DMS79 (cell line): ENCODE measurements at regions not wholly inside any gene's neighbourhood (a gene's known extent, or its start where the extent isn't known, plus 50 kb on each side); places are given as distances from the start of the nearest gene placed in this dataset.

Source experiments
- DNase-seq: peaks from one replicate; lab custom pipeline; 2025; lab: John Stamatoyannopoulos, UW

DNA sequence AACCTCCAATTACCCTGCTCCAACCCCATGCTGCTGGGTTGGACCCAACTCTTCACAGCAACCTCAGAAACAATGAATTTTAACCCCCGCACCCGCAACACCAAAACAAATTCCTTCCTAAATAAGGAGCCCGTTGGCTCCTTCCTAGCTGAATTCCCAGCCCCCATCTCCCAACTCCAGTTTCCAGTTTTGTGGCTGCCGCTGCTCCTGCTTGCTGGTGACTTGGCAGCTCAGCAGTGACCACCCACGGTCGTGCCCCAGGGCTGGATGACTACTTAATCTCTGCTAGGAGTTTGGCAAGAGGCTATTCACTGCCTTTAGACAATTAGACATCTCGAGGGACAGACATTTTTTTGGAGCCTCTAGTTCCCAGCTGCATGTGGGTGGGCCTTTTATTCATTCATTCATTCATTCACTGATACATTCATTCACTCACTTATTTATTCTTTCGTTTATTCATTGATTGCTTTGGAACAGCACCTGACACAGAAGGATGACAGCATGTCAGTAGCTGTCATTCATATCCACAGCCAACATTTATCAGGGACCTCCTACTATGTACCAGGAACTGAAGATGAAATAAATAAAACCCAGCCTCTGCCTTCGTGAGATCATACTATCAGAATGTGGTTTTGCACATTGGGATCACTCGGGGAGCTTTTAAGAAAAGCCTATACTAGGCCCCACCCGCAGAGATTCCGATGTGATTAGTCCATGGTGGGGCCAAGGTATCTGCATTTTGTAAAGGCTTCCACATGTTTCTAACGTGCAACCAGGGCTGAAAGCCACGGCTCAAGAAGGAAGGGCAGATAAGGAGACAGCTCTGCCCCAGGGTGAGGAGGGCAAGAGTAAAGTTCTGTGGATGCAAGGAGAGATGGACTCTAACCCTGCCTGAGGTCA is 256.5 kb downstream of the SHQ1 start:
- DNase-seq = no peak

DNA sequence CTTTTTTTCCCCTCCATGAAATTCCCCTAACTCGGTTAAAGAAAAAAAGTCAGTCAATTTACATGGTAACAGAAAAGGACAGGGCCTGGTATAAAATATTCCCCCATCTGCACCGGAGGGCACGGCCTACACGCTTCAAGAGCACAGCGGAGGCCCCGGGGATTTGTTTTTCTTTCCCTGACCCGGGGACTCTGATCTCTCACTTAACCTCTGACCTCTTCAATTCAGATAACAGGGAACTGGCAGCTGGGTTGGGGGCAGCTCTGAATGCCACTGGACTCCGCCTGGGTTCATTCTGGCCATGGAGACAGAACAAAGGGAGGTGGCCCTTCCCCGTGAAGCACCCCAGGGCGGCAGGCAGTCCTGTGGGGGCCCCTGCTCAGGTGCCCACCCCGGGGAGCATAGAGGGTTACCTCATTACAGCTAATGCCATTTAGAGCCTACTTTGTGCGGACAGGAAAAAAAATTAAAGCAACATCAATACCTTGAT is 257.5 kb downstream of the SHQ1 start:
- no peak for DNase-seq

GRCh38 chr3:72587282-72587681 is 261.0 kb downstream of the SHQ1 start:
- DNase-seq = no peak

DNA sequence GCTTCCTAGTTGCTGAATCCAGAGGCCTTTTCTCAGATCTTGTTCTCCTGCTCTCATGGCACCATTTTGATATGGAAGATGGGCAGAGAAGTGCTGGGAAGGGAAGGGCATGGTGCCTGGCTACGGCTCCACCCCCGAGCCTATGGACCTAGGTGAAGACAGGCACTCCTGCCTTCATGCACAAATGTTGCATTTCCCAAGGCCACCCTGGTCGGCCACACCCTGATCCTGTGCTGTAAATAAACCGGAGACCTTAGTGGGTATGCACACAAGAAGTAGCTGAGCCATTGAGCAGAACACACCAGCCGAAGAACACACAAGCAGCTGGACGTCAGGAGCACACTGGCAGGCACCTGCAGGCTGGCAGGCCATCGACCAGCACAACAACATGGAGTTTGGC is 261.6 kb downstream of the SHQ1 start:
- DNase-seq = no peak

- no peak for DNase-seq
Measured at GRCh38 chr3:72585966-72586365, 262.3 kb downstream of the SHQ1 start.

DNA sequence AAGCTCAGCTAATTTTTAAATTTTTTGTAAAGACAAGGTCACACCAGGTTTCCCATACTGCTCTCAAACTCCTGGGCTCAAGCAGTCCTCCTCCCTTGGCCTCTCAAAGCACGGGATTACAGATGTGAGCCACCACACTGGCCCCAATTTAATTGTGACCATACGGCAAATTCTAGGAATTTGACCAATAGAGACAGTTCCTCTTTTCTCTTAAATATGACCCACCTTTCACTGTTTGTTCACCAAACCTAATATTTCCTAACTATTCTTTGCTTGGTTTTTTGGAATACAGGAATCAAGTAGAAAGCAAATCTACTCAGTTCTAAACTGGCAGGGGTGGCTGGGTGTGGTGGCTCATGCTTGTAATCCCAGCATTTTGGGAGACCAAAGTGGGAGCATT is 264.0 kb downstream of the SHQ1 start:
- no peak for DNase-seq

GRCh38 chr3:72582963-72583362 is 265.3 kb downstream of the SHQ1 start:
- DNase-seq = no peak

DNA sequence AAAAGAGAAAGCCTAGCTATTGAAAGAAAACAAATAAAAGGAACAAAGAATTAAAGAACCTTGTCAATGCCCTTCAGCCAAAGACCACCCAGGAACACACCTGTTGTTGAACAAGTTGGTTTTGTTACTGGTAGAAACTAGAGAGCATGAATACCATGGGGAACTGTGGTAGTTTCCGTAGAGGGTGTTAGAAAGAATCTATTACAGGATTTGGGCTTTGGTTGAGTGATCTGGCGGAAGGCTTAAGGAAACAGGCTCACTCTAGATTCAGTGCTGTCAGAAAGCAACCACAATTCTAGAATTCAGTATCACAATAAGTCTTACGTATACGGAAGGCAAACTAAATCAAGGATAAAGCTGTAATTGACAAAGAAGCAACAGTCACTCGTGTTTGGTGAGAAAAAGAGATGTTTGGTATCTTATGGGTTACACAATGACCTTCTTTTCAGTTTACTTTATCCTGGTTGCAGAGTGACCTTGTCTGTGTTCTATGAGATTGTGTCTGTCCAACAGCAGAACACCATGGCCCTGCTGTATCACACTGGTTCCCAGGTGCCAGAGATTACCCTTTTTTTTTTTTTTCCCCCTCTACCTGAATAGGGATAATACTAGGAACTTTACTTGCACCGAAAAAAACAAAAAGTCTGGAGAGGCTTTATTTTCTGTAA is 265.9 kb downstream of the SHQ1 start:
- DNase-seq = no peak

DNA sequence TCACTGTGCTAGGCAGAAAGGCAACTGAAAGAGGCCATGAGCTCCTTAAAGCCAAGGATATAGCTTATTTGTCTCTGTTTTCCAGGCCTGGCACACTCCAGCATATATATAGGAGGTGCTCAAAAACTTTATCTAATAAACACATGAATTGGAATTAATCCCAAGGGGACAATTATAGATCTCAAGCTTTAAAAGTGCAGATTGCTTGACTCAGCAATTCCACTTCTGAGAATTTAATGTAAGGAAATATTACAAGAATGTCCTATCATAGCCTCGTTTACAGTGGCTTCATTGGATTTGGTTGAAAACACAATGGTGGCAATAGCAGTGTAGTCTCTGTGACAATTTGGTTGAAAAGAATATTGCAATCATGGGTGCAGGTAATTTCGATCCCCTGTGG is 267.3 kb downstream of the SHQ1 start:
- no peak for DNase-seq

DNA sequence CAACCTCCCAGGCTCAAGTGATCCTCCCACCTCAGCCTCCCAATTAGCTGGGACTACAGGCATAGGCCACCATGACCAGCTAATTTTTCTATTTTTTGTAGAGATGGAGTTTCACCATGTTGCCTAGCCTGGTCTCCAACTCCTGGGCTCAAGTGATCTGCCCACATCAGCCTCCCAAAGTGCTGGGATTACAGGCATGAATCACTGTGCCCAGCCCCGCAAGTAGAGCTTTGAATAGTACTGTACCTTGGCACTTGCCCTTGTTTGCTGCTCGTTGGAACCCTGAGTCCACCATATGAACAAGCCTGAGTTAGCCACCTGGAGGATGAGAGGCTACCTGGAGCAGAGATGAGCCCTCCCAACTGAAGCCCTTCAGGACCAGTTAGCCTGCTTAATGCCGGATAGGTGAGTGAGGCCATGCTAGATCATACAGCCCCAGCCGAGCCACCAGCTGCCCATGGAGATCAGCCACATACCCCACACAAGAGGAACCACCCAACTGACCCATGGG is 267.9 kb downstream of the SHQ1 start:
- DNase-seq = no peak

GRCh38 chr3:72579581-72580245 is 268.5 kb downstream of the SHQ1 start:
- no peak for DNase-seq

GRCh38 chr3:72579191-72579580 is 269.1 kb downstream of the SHQ1 start:
- no peak for DNase-seq

DNA sequence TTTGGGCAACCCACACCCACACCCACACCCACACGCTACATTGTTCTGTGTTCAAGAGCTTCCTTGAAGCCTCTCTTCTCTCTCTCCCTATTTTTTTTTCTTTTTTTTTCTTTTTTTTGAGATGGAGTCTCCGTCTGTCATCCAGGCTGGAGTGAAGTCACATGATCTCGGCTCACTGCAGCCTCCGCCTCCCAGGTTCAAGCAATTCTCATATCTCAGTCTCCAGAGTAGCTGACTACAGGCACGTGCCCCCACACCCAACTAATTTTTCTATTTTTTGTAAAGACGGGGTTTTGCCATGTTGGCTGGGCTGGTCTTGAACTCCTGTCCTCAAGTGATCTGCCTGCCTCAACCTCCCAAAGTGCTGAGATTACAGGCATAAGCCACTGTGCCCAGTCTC is 271.1 kb downstream of the SHQ1 start:
- no peak for DNase-seq

DNA sequence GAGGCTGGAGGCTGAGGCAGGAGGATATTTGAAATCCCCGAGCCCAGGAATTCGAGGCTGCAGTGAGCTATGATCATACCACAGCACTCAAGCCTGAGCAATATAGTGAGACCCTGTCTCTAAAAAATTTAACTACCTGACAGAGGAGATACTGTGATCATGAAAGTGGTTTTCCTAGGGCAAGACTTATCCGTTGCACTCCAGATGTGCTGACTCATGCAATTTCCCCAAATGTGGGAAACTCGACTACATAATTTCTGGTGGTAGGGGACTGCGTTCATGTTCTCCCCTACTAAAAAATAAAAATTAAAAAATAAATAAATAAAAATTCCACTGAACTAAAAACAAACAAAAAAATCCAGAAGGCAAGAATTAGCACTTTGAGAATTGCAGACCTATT is 271.7 kb downstream of the SHQ1 start:
- no peak for DNase-seq

DNA sequence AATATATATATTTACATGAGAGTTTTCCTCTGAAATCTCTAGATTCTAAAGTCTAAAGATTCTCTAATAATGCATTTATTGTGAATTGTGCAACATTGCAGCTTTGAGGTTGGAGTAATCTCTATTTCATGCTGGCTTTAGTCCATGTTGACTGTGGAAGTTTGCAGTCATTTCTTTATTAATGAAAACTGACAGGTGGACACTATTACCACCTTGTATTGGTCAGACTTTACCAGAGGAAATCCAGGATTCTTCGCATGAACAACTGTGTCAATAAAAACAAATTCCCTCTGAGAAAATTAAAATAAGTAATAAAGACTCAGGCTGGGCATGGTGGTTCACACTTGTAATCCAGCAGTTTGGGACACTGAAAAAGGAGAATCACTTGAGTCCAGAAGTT is 274.1 kb downstream of the SHQ1 start:
- no peak for DNase-seq

- no peak for DNase-seq
Measured at GRCh38 chr3:72573051-72573450, 275.2 kb downstream of the SHQ1 start.

DNA sequence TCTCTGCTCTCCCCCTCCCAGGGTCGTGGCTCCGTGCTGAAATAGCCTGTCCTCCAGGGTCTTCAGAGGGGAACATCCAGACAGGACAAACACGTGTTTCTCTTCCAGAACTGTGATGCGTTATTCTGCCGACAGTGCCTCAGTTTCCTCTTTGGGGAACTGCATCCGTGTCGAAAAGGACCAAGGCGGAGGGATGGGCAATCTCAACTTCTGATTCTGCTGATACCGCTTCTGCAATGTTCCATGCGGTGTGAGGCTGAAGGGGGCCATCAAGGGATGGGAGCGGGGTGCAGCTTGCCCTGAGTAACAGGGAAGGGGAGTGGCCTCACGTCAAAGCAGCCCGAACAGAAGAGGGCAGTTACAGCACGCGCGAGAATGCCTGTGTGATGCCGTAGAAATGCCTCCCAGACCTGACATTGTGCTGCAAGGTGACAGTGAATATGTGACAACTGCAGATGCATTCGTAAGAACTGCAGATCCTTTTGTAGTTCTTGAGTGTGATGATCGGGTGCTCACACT is 275.7 kb downstream of the SHQ1 start:
- DNase-seq = no peak

GRCh38 chr3:72571638-72572114 is 276.6 kb downstream of the SHQ1 start:
- no peak for DNase-seq

GRCh38 chr3:72571052-72571451 is 277.2 kb downstream of the SHQ1 start:
- DNase-seq = no peak

DNA sequence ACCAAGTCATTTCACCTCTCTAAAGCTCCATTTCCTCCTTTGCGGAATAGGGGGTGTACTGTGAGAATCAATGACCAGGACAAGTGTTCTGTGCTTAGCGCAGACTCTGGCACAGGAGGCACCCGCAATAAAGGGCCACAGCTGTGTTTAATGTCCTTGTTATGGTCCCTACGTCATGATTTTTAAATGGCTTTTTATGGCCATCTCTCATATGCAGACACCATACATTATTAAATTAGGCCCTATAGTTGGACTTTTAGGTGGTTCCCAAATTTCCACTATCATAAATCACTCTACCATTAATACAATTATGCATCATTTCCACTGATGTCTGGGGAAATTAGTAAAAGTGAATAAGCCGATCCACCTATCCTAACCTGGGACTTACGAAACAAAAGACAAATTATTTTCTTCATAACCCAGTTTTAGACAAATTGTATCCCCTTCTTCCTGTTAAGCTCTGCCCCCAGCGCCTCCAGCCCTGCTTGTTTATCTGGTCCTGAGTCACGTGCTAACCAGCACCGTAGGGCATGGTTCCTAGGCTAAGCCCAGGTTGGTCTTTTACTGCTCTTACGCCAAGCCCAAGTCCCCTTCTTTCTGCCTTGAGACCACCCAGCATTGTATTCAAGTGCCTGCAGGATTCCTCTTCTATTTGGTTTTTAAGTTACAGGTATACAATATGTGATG is 278.3 kb downstream of the SHQ1 start:
- no peak for DNase-seq

DNA sequence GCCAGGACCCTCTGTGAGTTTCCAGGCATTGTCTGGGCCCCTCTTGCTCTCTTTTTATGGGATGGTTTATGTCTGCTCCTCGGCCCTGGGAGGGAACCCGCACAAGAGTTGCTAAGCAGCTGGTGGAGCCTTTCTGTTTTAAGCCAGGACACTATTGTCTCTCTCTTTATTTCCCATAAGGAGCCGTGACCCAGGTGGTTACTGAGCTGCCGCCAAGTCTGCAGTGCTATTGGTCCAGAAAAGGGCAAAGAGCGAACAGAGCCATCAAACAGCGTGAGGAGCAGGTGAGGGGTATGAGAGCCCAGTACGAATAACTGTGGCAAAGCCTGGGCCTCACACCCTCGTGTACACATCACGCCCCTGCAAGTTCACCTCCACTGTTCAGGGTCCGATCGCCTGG is 280.2 kb downstream of the SHQ1 start:
- no peak for DNase-seq

- no peak for DNase-seq
Measured at GRCh38 chr3:72567474-72567873, 280.8 kb downstream of the SHQ1 start.
